Keratinocyte (primary cell): ENCODE measurements at regions not wholly inside any gene's neighbourhood (a gene's known extent, or its start where the extent isn't known, plus 50 kb on each side); places are given as distances from the start of the nearest gene placed in this dataset.

Experiments used
- CTCF ChIP-seq, 3 experiments: IDR thresholded peaks in 1 of 3; conservative IDR thresholded peaks in 1 of 3; optimal IDR thresholded peaks in 1 of 3; 2 replicates in 2 of 3; 3 replicates in 1 of 3; pipeline versions ENCODE3 to v1.5.1; 2011; ENCODE audit warnings: low read length in 3 of 3, mild to moderate bottlenecking in 3 of 3, moderate library complexity in 2 of 3, control low read depth in 1 of 3, inconsistent platforms in 1 of 3; ENCODE audit not compliant: insufficient read depth in 2 of 3; ENCODE audit errors: extremely low read depth in 1 of 3
- EZH2 ChIP-seq: IDR thresholded peaks from one replicate; pipeline ENCODE4 v1.6.1; 2012; ENCODE audit warnings: inconsistent platforms, mild to moderate bottlenecking, low read length, moderate library complexity

GRCh38 chr18:27558388-27559155 lies 373.5 kb upstream of the CHST9 start:
- TF ChIP-seq CTCF (optimal IDR thresholded peaks at IDR 0.05 in 1 of 3, IDR thresholded peaks at IDR 0.05 in 1 of 3, conservative IDR thresholded peaks at IDR 0.05 in 1 of 3; ENCODE audit: extremely low read depth in 1 of 3, insufficient read depth in 2 of 3, low read length in 3 of 3) (no peak), EZH2 (no peak)
